SU-DHL-6 (cell line): ENCODE measurements at regions not wholly inside any gene's neighbourhood (a gene's known extent, or its start where the extent isn't known, plus 50 kb on each side); places are given as distances from the start of the nearest gene placed in this dataset.

Experiments
- H2AFZ ChIP-seq: fragments of 200-600 bp; sonication (generic); 2 replicates; pipeline ENCODE4 v1.6.1; 2014; ENCODE audit warnings: low read depth, mild to moderate bottlenecking, moderate library complexity, mixed read lengths, antibody characterized with exemption, low read length; ENCODE audit not compliant: severe bottlenecking
- H3F3A ChIP-seq: fragments of 200-600 bp; shearing (Covaris generic); 2 replicates; pipeline ENCODE4 v1.6.0; 2016; ENCODE audit warnings: antibody characterized with exemption, mild to moderate bottlenecking; ENCODE audit not compliant: insufficient read depth
- H3K27ac ChIP-seq: fragments of 200-600 bp; sonication (generic); 2 replicates; pipeline ENCODE4 v1.5.1; 2016; ENCODE audit warnings: low read depth, mild to moderate bottlenecking, low read length, moderate library complexity, mixed read lengths
- H3K27me3 ChIP-seq: fragments of 200-600 bp; sonication (generic), shearing (Covaris generic); 2 replicates; pipeline ENCODE4 v1.6.0; 2014; ENCODE audit warnings: mild to moderate bottlenecking, low read length
- H3K36me3 ChIP-seq: fragments of 200-600 bp; sonication (generic); 2 replicates; pipeline ENCODE4 v1.6.1; 2014; ENCODE audit warnings: mild to moderate bottlenecking, low read length, mixed read lengths
- H3K4me2 ChIP-seq: fragments of 300-600, 200-600 bp; shearing (Covaris generic), sonication (generic); 2 replicates; pipeline ENCODE4 v1.6.0; 2014; ENCODE audit warnings: low read length, low read depth, mild to moderate bottlenecking; ENCODE audit not compliant: poor library complexity, severe bottlenecking
- H3K4me3 ChIP-seq: fragments of 200-600 bp; sonication (generic); 2 replicates; pipeline ENCODE4 v1.5.1; 2014; ENCODE audit warnings: antibody characterized with exemption, low read length, mild to moderate bottlenecking, mixed read lengths; ENCODE audit not compliant: insufficient read depth, poor library complexity, severe bottlenecking
- H3K79me2 ChIP-seq: fragments of 200-600 bp; sonication (generic); 2 replicates; pipeline ENCODE4 v1.6.1; 2014; ENCODE audit warnings: mild to moderate bottlenecking, low read length, moderate library complexity; ENCODE audit not compliant: insufficient read depth
- H3K9ac ChIP-seq: fragments of 200-600 bp; sonication (generic); 2 replicates; pipeline ENCODE4 v1.7.0; 2014; ENCODE audit warnings: mild to moderate bottlenecking, low read length
- H3K9me2 ChIP-seq: fragments of 200-600 bp; sonication (generic); replicated peaks from 2 replicates; pipeline ENCODE4 v1.6.1; 2014; ENCODE audit warnings: low read length; ENCODE audit not compliant: insufficient read depth
- H3K9me3 ChIP-seq: fragments of 200-600 bp; sonication (generic); 2 replicates; pipeline ENCODE4 v1.6.1; 2014; ENCODE audit warnings: low read length, mixed read lengths; ENCODE audit not compliant: insufficient read depth
- H4K20me1 ChIP-seq: fragments of 200-600 bp; sonication (generic); 2 replicates; pipeline ENCODE4 v1.6.1; 2014; ENCODE audit warnings: low read depth, mild to moderate bottlenecking, antibody characterized with exemption, low read length, moderate library complexity, mixed read lengths
- CTCF ChIP-seq: fragments of 200-600 bp; sonication (generic); IDR thresholded peaks from one replicate; pipeline ENCODE4 v1.5.1; 2017; ENCODE audit warnings: antibody characterized with exemption, mild to moderate bottlenecking, low read length, moderate library complexity; ENCODE audit not compliant: insufficient read depth, poor library complexity, severe bottlenecking
- EZH2phosphoT487 ChIP-seq: fragments of 200-600 bp; sonication (generic), shearing (Covaris generic); conservative IDR thresholded peaks from 2 replicates; pipeline ENCODE4 v1.6.1; 2018; ENCODE audit warnings: mild to moderate bottlenecking, antibody characterized with exemption, low read length, moderate library complexity, mixed read lengths

GRCh38 chr6:138568997-138569396, 69.7 kb upstream of the NHSL1 start:
- no peaks in the 10 kb centered on the region for H3K9me3 ChIP-seq
- no peak overlapping the region for H2AFZ ChIP-seq
- H3K9ac ChIP-seq, result no peak overlapping the region
- H4K20me1 ChIP-seq, result no peaks in the 10 kb centered on the region
- no peaks in the 10 kb centered on the region for H3K79me2 ChIP-seq
- H3K27ac ChIP-seq, result no peak overlapping the region
- no peak overlapping the region for H3K4me3 ChIP-seq
- no peak overlapping the region for H3K4me2 ChIP-seq
- no peaks in the 10 kb centered on the region for H3K9me2 ChIP-seq
- no peaks in the 10 kb centered on the region for H3K36me3 ChIP-seq
- H3K27me3 ChIP-seq, result no peaks in the 10 kb centered on the region
- no peak for TF ChIP-seq EZH2phosphoT487
- no peak for TF ChIP-seq CTCF
- no peaks in the 10 kb centered on the region for H3F3A ChIP-seq

GRCh38 chr6:138569554-138569953, 70.3 kb upstream of the NHSL1 start:
- H3K4me3 ChIP-seq, result no peak overlapping the region
- no peaks in the 10 kb centered on the region for H3K36me3 ChIP-seq
- H3K9ac ChIP-seq, result no peak overlapping the region
- no peak overlapping the region for H2AFZ ChIP-seq
- no peak overlapping the region for H3K4me2 ChIP-seq
- H3F3A ChIP-seq, result no peaks in the 10 kb centered on the region
- H3K9me2 ChIP-seq, result no peaks in the 10 kb centered on the region
- no peak overlapping the region for H3K27ac ChIP-seq
- TF ChIP-seq CTCF, result no peak
- TF ChIP-seq EZH2phosphoT487, result no peak
- no peaks in the 10 kb centered on the region for H3K27me3 ChIP-seq
- H4K20me1 ChIP-seq, result no peaks in the 10 kb centered on the region
- no peaks in the 10 kb centered on the region for H3K79me2 ChIP-seq
- H3K9me3 ChIP-seq, result no peaks in the 10 kb centered on the region

GRCh38 chr6:138569970-138570724, 70.9 kb upstream of the NHSL1 start:
- Histone ChIP-seq H3K79me2 (no peaks in the 10 kb centered on the region), H3K4me3 (no peak overlapping the region), H3K27ac (no peak overlapping the region), H3K9ac (no peak overlapping the region), H3K9me3 (no peaks in the 10 kb centered on the region), H3K36me3 (no peaks in the 10 kb centered on the region), H3F3A (no peaks in the 10 kb centered on the region), H3K4me2 (no peak overlapping the region), H4K20me1 (no peaks in the 10 kb centered on the region), H3K9me2 (no peaks in the 10 kb centered on the region), H2AFZ (no peak overlapping the region), H3K27me3 (no peaks in the 10 kb centered on the region)
- TF ChIP-seq CTCF (no peak), EZH2phosphoT487 (no peak)
